Nephron (organoid): ENCODE measurements at regions not wholly inside any gene's neighbourhood (a gene's known extent, or its start where the extent isn't known, plus 50 kb on each side); places are given as distances from the start of the nearest gene placed in this dataset.

Source experiments
- H3K27ac Mint-ChIP-seq, 3 experiments: 2 replicates each; pipeline ENCODE4 v1.8.0; 2020; ENCODE audit warnings: mixed read lengths in 3 of 3, mild to moderate bottlenecking in 2 of 3, moderate library complexity in 1 of 3
- H3K27me3 Mint-ChIP-seq: 2 replicates; pipeline ENCODE4 v1.8.0; 2021; ENCODE audit warnings: low read depth, mild to moderate bottlenecking, moderate library complexity, mixed read lengths
- H3K36me3 Mint-ChIP-seq: 2 replicates; pipeline ENCODE4 v1.8.0; 2020; ENCODE audit warnings: low read depth, mixed read lengths
- H3K4me1 Mint-ChIP-seq: 2 replicates; pipeline ENCODE4 v1.8.0; 2020; ENCODE audit warnings: mixed read lengths
- H3K4me3 Mint-ChIP-seq, 3 experiments: 2 replicates each; pipeline ENCODE4 v1.8.0; 2020; ENCODE audit warnings: mild to moderate bottlenecking in 3 of 3, mixed read lengths in 3 of 3, moderate library complexity in 2 of 3
- H3K9me3 Mint-ChIP-seq: 2 replicates; pipeline ENCODE4 v1.8.0; 2020; ENCODE audit warnings: mixed read lengths
- CTCF ChIP-seq, 3 experiments: fragments of 200-600 bp; sonication (generic); IDR thresholded peaks; one replicate each; pipeline ENCODE4 v1.5.0; 2021; ENCODE audit warnings: antibody characterized with exemption in 3 of 3; ENCODE audit not compliant: unreplicated experiment in 3 of 3

- Mint-ChIP-seq H3K36me3 (no peaks in the 10 kb centered on the region), H3K27ac (no peak overlapping the region)
- no peak for TF ChIP-seq CTCF (IDR thresholded peaks at IDR 0.05; ENCODE audit: unreplicated experiment in 3 of 3)
These were observed 787.4 kb downstream of the KCNJ2 start for GRCh38 chr17:70956726-70957125.

GRCh38 chr17:70961341-70961740 is 792.0 kb downstream of the KCNJ2 start:
- no peak for TF ChIP-seq CTCF (IDR thresholded peaks at IDR 0.05; ENCODE audit: unreplicated experiment in 3 of 3)
- Mint-ChIP-seq H3K27ac (no peak overlapping the region), H3K9me3 (peaks cover 15% of the 10 kb centered on the region), H3K4me1 (no peaks in the 10 kb centered on the region), H3K27me3 (no peaks in the 10 kb centered on the region), H3K36me3 (no peaks in the 10 kb centered on the region), H3K4me3 (no peak overlapping the region)

More at GRCh38 chr17:70956726-70957125, 787.4 kb downstream of the KCNJ2 start:
- H3K4me3 Mint-ChIP-seq: no peak overlapping the region
- H3K27me3 Mint-ChIP-seq: no peaks in the 10 kb centered on the region
- peaks cover 14% of the 10 kb centered on the region for H3K9me3 Mint-ChIP-seq
- H3K4me1 Mint-ChIP-seq: no peaks in the 10 kb centered on the region

GRCh38 chr17:70968302-70968701 is 799.0 kb downstream of the KCNJ2 start:
- Mint-ChIP-seq H3K4me1 (no peaks in the 10 kb centered on the region), H3K27ac (no peak overlapping the region), H3K36me3 (no peaks in the 10 kb centered on the region), H3K27me3 (no peaks in the 10 kb centered on the region), H3K9me3 (peaks cover 28% of the 10 kb centered on the region), H3K4me3 (no peak overlapping the region)
- TF ChIP-seq CTCF (IDR thresholded peaks at IDR 0.05; ENCODE audit: unreplicated experiment in 3 of 3): no peak

GRCh38 chr17:70969521-70970034 is 800.2 kb downstream of the KCNJ2 start:
- Mint-ChIP-seq H3K36me3 (no peaks in the 10 kb centered on the region), H3K4me3 (no peak overlapping the region), H3K9me3 (peaks cover 23% of the 10 kb centered on the region)

GRCh38 chr17:70976447-70976846 is 807.1 kb downstream of the KCNJ2 start:
- Mint-ChIP-seq H3K4me3 (no peak overlapping the region), H3K27ac (no peak overlapping the region), H3K4me1 (no peaks in the 10 kb centered on the region), H3K9me3 (peaks cover 14% of the 10 kb centered on the region), H3K36me3 (no peaks in the 10 kb centered on the region), H3K27me3 (peaks cover 6% of the 10 kb centered on the region)
- no peak for TF ChIP-seq CTCF (IDR thresholded peaks at IDR 0.05; ENCODE audit: unreplicated experiment in 3 of 3)

More at GRCh38 chr17:70969521-70970034, 800.2 kb downstream of the KCNJ2 start:
- H3K4me1 Mint-ChIP-seq: no peaks in the 10 kb centered on the region
- H3K27ac Mint-ChIP-seq: no peak overlapping the region
- H3K27me3 Mint-ChIP-seq: no peaks in the 10 kb centered on the region
- no peak for TF ChIP-seq CTCF (IDR thresholded peaks at IDR 0.05; ENCODE audit: unreplicated experiment in 3 of 3)

GRCh38 chr17:70984873-70985272 is 815.5 kb downstream of the KCNJ2 start:
- Mint-ChIP-seq H3K36me3 (peaks cover 8% of the 10 kb centered on the region), H3K4me1 (peaks cover 4% of the 10 kb centered on the region), H3K9me3 (peaks cover 23% of the 10 kb centered on the region), H3K27me3 (no peaks in the 10 kb centered on the region), H3K27ac (no peak overlapping the region), H3K4me3 (no peak overlapping the region)
- TF ChIP-seq CTCF (IDR thresholded peaks at IDR 0.05; ENCODE audit: unreplicated experiment in 3 of 3): no peak
